ENCODE measurements at regions not wholly inside any gene's neighbourhood (a gene's known extent, or its start where the extent isn't known, plus 50 kb on each side); places are given as distances from the start of the nearest gene placed in this dataset.

- TF ChIP-seq, protein P1, sequence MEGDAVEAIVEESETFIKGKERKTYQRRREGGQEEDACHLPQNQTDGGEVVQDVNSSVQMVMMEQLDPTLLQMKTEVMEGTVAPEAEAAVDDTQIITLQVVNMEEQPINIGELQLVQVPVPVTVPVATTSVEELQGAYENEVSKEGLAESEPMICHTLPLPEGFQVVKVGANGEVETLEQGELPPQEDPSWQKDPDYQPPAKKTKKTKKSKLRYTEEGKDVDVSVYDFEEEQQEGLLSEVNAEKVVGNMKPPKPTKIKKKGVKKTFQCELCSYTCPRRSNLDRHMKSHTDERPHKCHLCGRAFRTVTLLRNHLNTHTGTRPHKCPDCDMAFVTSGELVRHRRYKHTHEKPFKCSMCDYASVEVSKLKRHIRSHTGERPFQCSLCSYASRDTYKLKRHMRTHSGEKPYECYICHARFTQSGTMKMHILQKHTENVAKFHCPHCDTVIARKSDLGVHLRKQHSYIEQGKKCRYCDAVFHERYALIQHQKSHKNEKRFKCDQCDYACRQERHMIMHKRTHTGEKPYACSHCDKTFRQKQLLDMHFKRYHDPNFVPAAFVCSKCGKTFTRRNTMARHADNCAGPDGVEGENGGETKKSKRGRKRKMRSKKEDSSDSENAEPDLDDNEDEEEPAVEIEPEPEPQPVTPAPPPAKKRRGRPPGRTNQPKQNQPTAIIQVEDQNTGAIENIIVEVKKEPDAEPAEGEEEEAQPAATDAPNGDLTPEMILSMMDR (CRISPR knock-in tag; IDR thresholded peaks at IDR 0.05), result no peak
- TF ChIP-seq FOXA1 (IDR thresholded peaks at IDR 0.05) (no peak), FOXA1 (CRISPR knock-in tag; IDR thresholded peaks at IDR 0.05) (no peak), YY1 (IDR thresholded peaks at IDR 0.05; ENCODE audit: insufficient read depth, insufficient replicate concordance, low read depth, low read length) (no peak), POLR2AphosphoS5 (IDR thresholded peaks at IDR 0.05; ENCODE audit: low read depth, low read length) (no peak), FOSL2 (CRISPR knock-in tag; IDR thresholded peaks at IDR 0.05) (no peak), TP53 (CRISPR knock-in tag; conservative IDR thresholded peaks at IDR 0.05) (no peak), RARG (CRISPR knock-in tag; IDR thresholded peaks at IDR 0.05; ENCODE audit: low read depth) (no peak), NFYB (CRISPR knock-in tag; IDR thresholded peaks at IDR 0.05) (no peak), EZH2 (conservative IDR thresholded peaks at IDR 0.05; ENCODE audit: low read depth, low read length) (no peak)
- TF ChIP-seq, protein P2, sequence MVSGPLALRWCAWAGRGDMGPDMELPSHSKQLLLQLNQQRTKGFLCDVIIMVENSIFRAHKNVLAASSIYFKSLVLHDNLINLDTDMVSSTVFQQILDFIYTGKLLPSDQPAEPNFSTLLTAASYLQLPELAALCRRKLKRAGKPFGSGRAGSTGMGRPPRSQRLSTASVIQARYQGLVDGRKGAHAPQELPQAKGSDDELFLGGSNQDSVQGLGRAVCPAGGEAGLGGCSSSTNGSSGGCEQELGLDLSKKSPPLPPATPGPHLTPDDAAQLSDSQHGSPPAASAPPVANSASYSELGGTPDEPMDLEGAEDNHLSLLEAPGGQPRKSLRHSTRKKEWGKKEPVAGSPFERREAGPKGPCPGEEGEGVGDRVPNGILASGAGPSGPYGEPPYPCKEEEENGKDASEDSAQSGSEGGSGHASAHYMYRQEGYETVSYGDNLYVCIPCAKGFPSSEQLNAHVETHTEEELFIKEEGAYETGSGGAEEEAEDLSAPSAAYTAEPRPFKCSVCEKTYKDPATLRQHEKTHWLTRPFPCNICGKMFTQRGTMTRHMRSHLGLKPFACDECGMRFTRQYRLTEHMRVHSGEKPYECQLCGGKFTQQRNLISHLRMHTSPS (CRISPR knock-in tag; IDR thresholded peaks at IDR 0.05; ENCODE audit: low read depth), result no peak
These were observed 99.5 kb downstream of the CD83 start for GRCh38 chr6:14216946-14217684.

Measured in HepG2 (cell line).